ENCODE measurements at regions not wholly inside any gene's neighbourhood (a gene's known extent, or its start where the extent isn't known, plus 50 kb on each side); places are given as distances from the start of the nearest gene placed in this dataset.

DNA sequence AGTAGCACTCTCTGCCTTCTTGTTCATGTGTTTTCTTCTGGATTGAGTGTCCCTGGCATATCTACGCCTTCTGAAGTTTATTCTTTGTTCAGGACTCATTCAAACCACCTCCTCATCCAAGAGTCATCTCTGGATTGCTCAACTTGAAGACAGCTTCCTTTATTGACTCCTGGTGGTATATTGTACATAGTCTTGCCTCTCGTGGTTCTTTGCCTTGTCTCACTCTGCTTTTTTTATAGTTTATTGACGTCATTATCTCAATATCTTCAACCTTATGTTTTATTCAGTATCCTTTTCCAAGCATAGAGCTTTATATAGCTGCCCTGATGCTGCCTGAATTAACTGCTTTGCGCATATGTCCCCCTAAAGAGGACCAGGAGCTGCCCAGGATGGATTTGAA, 161.7 kb downstream of the INSIG2 start:
- 42 to 58% (median 49%) methylated on average over 4 of the region's 4 CpGs for WGBS, 4 donors
- DNase-seq = no peak
- Histone ChIP-seq H3K27me3 (no peaks in the 10 kb centered on the region), H3K9me3 (replicated peaks in 1 of 3) (no peaks in the 10 kb centered on the region), H3K4me1 (replicated peaks in 1 of 2) (no peaks in the 10 kb centered on the region), H3K36me3 (replicated peaks in 1 of 2) (no peaks in the 10 kb centered on the region), H3K4me3 (no peak overlapping the region), H3K27ac (no peak overlapping the region)
- intact Hi-C loops (cut with DNase I) = no loop called here
- TF ChIP-seq CTCF (IDR thresholded peaks at IDR 0.05) (no peak), POLR2A (IDR thresholded peaks at IDR 0.05) (no peak)

DNA sequence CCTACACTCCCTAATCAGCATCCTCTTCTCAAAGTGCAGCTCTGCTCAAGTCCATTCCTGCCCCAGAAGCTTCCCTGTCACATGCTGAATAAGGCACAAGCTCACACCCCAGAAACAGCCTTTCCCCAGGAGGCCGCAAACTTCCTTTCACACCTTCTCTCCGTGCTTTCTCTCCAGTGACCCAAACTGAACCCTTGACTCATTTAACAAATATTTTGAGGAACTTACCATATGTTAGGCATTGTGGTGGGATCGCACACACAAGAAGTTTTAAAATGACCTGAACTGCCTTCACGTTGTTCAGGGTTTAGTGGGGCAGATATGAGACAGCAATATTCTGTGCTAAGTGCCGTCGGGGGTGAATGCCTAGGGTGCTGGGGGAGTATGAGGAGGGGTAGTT, 161.3 kb downstream of the INSIG2 start:
- Histone ChIP-seq H3K4me1 (replicated peaks in 1 of 2) (no peaks in the 10 kb centered on the region), H3K9me3 (replicated peaks in 1 of 3) (no peaks in the 10 kb centered on the region), H3K27me3 (no peaks in the 10 kb centered on the region), H3K4me3 (no peak overlapping the region), H3K36me3 (replicated peaks in 1 of 2) (no peaks in the 10 kb centered on the region), H3K27ac (no peak overlapping the region)
- no peak for DNase-seq
- intact Hi-C loops (cut with DNase I) = no loop called here
- WGBS, 4 donors = 55 to 70% (median 59%) methylated on average over 6 of the region's 6 CpGs
- no peak for TF ChIP-seq POLR2A (IDR thresholded peaks at IDR 0.05)
- no peak for TF ChIP-seq CTCF (IDR thresholded peaks at IDR 0.05)

DNA sequence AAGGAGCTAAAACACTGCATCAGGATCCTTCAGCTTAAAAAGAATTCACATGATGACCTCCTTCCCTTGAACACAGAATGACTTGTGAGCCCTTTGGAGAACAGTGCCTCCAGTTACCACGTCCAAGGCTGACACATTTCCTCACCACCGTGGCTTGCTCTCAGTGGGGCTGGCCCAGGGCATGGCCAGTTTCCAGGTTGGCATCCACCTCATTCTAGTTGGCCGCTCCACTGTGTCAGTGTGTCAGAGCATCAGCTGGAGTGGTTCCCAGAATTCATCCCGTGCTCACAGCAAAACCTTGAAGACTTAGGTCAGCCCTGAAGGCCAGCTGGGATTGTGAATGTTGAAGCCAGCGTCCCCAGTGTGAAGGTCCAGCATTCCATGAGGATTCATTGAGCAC, 158.5 kb downstream of the INSIG2 start:
- WGBS, 4 donors = 35 to 44% (median 41%) methylated on average over 4 to 5 of the region's 5 CpGs
- TF ChIP-seq POLR2A (IDR thresholded peaks at IDR 0.05) (no peak), CTCF (IDR thresholded peaks at IDR 0.05) (no peak)

GRCh38 chr2:118246079-118246478, 157.8 kb downstream of the INSIG2 start:
- Histone ChIP-seq H3K4me1 (replicated peaks in 1 of 2) (no peaks in the 10 kb centered on the region), H3K27ac (no peak overlapping the region), H3K27me3 (no peaks in the 10 kb centered on the region), H3K4me3 (no peak overlapping the region), H3K36me3 (replicated peaks in 1 of 2) (no peaks in the 10 kb centered on the region), H3K9me3 (replicated peaks in 1 of 3) (no peaks in the 10 kb centered on the region)
- WGBS, 4 donors = 73 to 79% (median 73%) methylated on average over 4 of the region's 4 CpGs
- intact Hi-C loops (cut with DNase I) = no loop called here
- TF ChIP-seq CTCF (IDR thresholded peaks at IDR 0.05) = no peak
- no peak for TF ChIP-seq POLR2A (IDR thresholded peaks at IDR 0.05)
- peak in 1 of 7 donors; percentile 3 for DNase-seq

More for the DNA sequence above, 158.5 kb downstream of the INSIG2 start:
- DNase-seq = peak; percentile 68 to 87 (median 80)
- Histone ChIP-seq H3K9me3 (replicated peaks in 1 of 3) (no peaks in the 10 kb centered on the region), H3K4me1 (replicated peaks in 1 of 2) (no peaks in the 10 kb centered on the region), H3K4me3 (no peak overlapping the region), H3K27me3 (no peaks in the 10 kb centered on the region), H3K27ac (no peak overlapping the region), H3K36me3 (replicated peaks in 1 of 2) (no peaks in the 10 kb centered on the region)
- intact Hi-C loops (cut with DNase I) = no loop called here

Data from adrenal gland (tissue), 9 donors.